Loucy (cell line): ENCODE measurements at regions not wholly inside any gene's neighbourhood (a gene's known extent, or its start where the extent isn't known, plus 50 kb on each side); places are given as distances from the start of the nearest gene placed in this dataset.

Source experiments
- H2AFZ ChIP-seq: fragments of 200-600 bp; sonication (generic); 2 replicates; pipeline ENCODE4 v1.6.0; 2016; ENCODE audit warnings: antibody characterized with exemption, mild to moderate bottlenecking, low read length, moderate library complexity
- H3F3A ChIP-seq: fragments of 200-600 bp; 2 replicates; pipeline ENCODE4 v1.6.0; 2016; ENCODE audit warnings: antibody characterized with exemption, low read depth, mild to moderate bottlenecking
- H3K27me3 ChIP-seq: fragments of 200-600 bp; sonication (generic); 2 replicates; pipeline ENCODE4 v1.6.1; 2014; ENCODE audit warnings: low read length, mild to moderate bottlenecking; ENCODE audit not compliant: insufficient read depth, poor library complexity, severe bottlenecking
- H3K36me3 ChIP-seq: fragments of 200-600 bp; sonication (generic); 2 replicates; pipeline ENCODE4 v1.6.1; 2016; ENCODE audit warnings: low read length; ENCODE audit not compliant: insufficient read depth
- H3K4me1 ChIP-seq: fragments of 200-600 bp; sonication (generic); 2 replicates; pipeline ENCODE4 v1.5.1; 2014; ENCODE audit warnings: low read length, mild to moderate bottlenecking; ENCODE audit not compliant: insufficient read depth, poor library complexity, severe bottlenecking
- H3K4me2 ChIP-seq: fragments of 200-600 bp; sonication (generic); 2 replicates; pipeline ENCODE4 v1.6.0; 2014; ENCODE audit warnings: antibody characterized with exemption, low read length, low read depth, mild to moderate bottlenecking; ENCODE audit not compliant: poor library complexity, severe bottlenecking
- H3K4me3 ChIP-seq: fragments of 200-600 bp; sonication (generic); 2 replicates; pipeline ENCODE4 v1.5.1; 2014; ENCODE audit warnings: low read length, mild to moderate bottlenecking, mixed read lengths; ENCODE audit not compliant: poor library complexity, severe bottlenecking
- H3K79me2 ChIP-seq: fragments of 200-600 bp; sonication (generic); 2 replicates; pipeline ENCODE4 v1.6.1; 2014; ENCODE audit warnings: low read length; ENCODE audit not compliant: insufficient read depth
- H3K9ac ChIP-seq: fragments of 200-600 bp; sonication (generic); 2 replicates; pipeline ENCODE4 v1.6.0; 2014; ENCODE audit warnings: mild to moderate bottlenecking, low read depth, low read length, moderate library complexity; ENCODE audit not compliant: poor library complexity, severe bottlenecking
- H3K9me2 ChIP-seq: fragments of 200-600 bp; sonication (generic); replicated peaks from 2 replicates; pipeline ENCODE4 v1.6.1; 2016; ENCODE audit warnings: low read depth, low read length, mixed read lengths
- H3K9me3 ChIP-seq: fragments of 200-600 bp; sonication (generic); 2 replicates; pipeline ENCODE4 v1.6.1; 2014; ENCODE audit warnings: mild to moderate bottlenecking, antibody characterized with exemption, low read length, low read depth; ENCODE audit not compliant: insufficient read depth
- H4K20me1 ChIP-seq: fragments of 200-600 bp; sonication (generic); 2 replicates; pipeline ENCODE4 v1.6.0; 2014; ENCODE audit warnings: antibody characterized with exemption, low read length, mild to moderate bottlenecking; ENCODE audit not compliant: insufficient read depth, poor library complexity, severe bottlenecking
- CTCF ChIP-seq: fragments of 200-600 bp; sonication (generic); conservative IDR thresholded peaks from 2 replicates; pipeline ENCODE4 v1.5.1; 2014; ENCODE audit warnings: mild to moderate bottlenecking, antibody characterized with exemption, low read length
- EZH2phosphoT487 ChIP-seq: fragments of 200-600 bp; IDR thresholded peaks from 2 replicates; pipeline ENCODE4 v1.6.1; 2018; ENCODE audit warnings: antibody characterized with exemption, mild to moderate bottlenecking, moderate library complexity, borderline replicate concordance

- TF ChIP-seq EZH2phosphoT487 (no peak), CTCF (no peak)
- Histone ChIP-seq H3K4me1 (no peaks in the 10 kb centered on the region), H3K36me3 (no peaks in the 10 kb centered on the region), H4K20me1 (no peaks in the 10 kb centered on the region), H3K4me3 (no peak overlapping the region), H3F3A (no peaks in the 10 kb centered on the region), H3K9me3 (no peaks in the 10 kb centered on the region), H3K9ac (no peak overlapping the region), H3K27me3 (no peaks in the 10 kb centered on the region), H3K4me2 (no peak overlapping the region), H3K79me2 (no peaks in the 10 kb centered on the region), H3K9me2 (no peaks in the 10 kb centered on the region), H2AFZ (no peak overlapping the region)
Observed at GRCh38 chr12:127900386-127900785, 366.6 kb upstream of the TMEM132C start.

DNA sequence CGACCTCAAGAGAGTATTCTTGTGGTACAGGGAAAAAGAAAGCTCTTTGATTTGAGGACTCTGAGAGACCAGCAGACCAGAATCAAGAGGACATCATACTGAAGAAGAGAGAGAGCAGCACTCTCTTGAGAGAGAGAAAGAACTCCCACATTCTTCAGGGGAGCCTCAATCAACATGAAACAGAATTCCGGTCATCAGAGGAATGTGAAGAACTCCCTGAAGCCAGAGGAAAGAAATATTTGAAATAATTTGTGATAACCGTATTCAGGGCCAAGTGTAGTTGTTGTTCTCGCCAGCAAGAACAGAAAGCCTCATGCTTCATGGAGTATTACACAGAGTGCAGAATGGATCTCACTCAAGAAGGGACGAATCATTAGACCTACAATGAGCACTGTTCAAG lies 363.8 kb upstream of the TMEM132C start:
- TF ChIP-seq EZH2phosphoT487 = no peak
- TF ChIP-seq CTCF = no peak
- Histone ChIP-seq H3K36me3 (no peaks in the 10 kb centered on the region), H4K20me1 (no peaks in the 10 kb centered on the region), H3K9me2 (no peaks in the 10 kb centered on the region), H3K79me2 (no peaks in the 10 kb centered on the region), H3K27me3 (no peaks in the 10 kb centered on the region), H3K9ac (no peak overlapping the region), H3K4me1 (no peaks in the 10 kb centered on the region), H3K4me2 (no peak overlapping the region), H3K4me3 (no peak overlapping the region), H2AFZ (no peak overlapping the region), H3F3A (no peaks in the 10 kb centered on the region), H3K9me3 (no peaks in the 10 kb centered on the region)

GRCh38 chr12:127909041-127909440 lies 357.9 kb upstream of the TMEM132C start:
- H3F3A ChIP-seq = no peaks in the 10 kb centered on the region
- no peaks in the 10 kb centered on the region for H4K20me1 ChIP-seq
- no peak overlapping the region for H3K4me2 ChIP-seq
- no peaks in the 10 kb centered on the region for H3K4me1 ChIP-seq
- no peak overlapping the region for H2AFZ ChIP-seq
- no peaks in the 10 kb centered on the region for H3K27me3 ChIP-seq
- H3K36me3 ChIP-seq = no peaks in the 10 kb centered on the region
- no peak overlapping the region for H3K4me3 ChIP-seq
- H3K79me2 ChIP-seq = no peaks in the 10 kb centered on the region
- no peaks in the 10 kb centered on the region for H3K9me3 ChIP-seq
- TF ChIP-seq CTCF (no peak), EZH2phosphoT487 (no peak)
- no peaks in the 10 kb centered on the region for H3K9me2 ChIP-seq
- H3K9ac ChIP-seq = no peak overlapping the region
